ENCODE measurements at regions not wholly inside any gene's neighbourhood (a gene's known extent, or its start where the extent isn't known, plus 50 kb on each side); places are given as distances from the start of the nearest gene placed in this dataset.

GRCh38 chr5:166624573-166624972, 1666.9 kb upstream of the WWC1 start:
- Histone ChIP-seq H3K4me2 (ENCODE audit: low read depth, low read length, poor library complexity, severe bottlenecking) (no peak overlapping the region), H2AFZ (ENCODE audit: low read depth, low read length, severe bottlenecking) (no peak overlapping the region), H3K27ac (ENCODE audit: low read depth, low read length) (no peak overlapping the region), H3K9me2 (replicated peaks; ENCODE audit: insufficient read depth, low read length) (no peaks in the 10 kb centered on the region), H3F3A (ENCODE audit: insufficient read depth) (no peaks in the 10 kb centered on the region), H3K4me3 (ENCODE audit: insufficient read depth, low read length, poor library complexity, severe bottlenecking) (no peak overlapping the region), H4K20me1 (ENCODE audit: low read depth, low read length) (no peaks in the 10 kb centered on the region), H3K36me3 (ENCODE audit: low read length) (no peaks in the 10 kb centered on the region), H3K9me3 (ENCODE audit: insufficient read depth, low read length) (no peaks in the 10 kb centered on the region), H3K9ac (ENCODE audit: low read length) (no peak overlapping the region), H3K79me2 (ENCODE audit: insufficient read depth, low read length) (no peaks in the 10 kb centered on the region), H3K27me3 (ENCODE audit: low read length) (no peaks in the 10 kb centered on the region)
- no peak for TF ChIP-seq CTCF (IDR thresholded peaks at IDR 0.05; ENCODE audit: insufficient read depth, low read length, poor library complexity, severe bottlenecking)
- TF ChIP-seq EZH2phosphoT487 (conservative IDR thresholded peaks at IDR 0.05; ENCODE audit: low read length), result no peak

- Histone ChIP-seq H3K79me2 (ENCODE audit: insufficient read depth, low read length) (no peaks in the 10 kb centered on the region), H2AFZ (ENCODE audit: low read depth, low read length, severe bottlenecking) (no peak overlapping the region), H4K20me1 (ENCODE audit: low read depth, low read length) (no peaks in the 10 kb centered on the region), H3K4me2 (ENCODE audit: low read depth, low read length, poor library complexity, severe bottlenecking) (no peak overlapping the region), H3K36me3 (ENCODE audit: low read length) (no peaks in the 10 kb centered on the region), H3K27ac (ENCODE audit: low read depth, low read length) (no peak overlapping the region), H3K9me3 (ENCODE audit: insufficient read depth, low read length) (no peaks in the 10 kb centered on the region), H3F3A (ENCODE audit: insufficient read depth) (no peaks in the 10 kb centered on the region), H3K9me2 (replicated peaks; ENCODE audit: insufficient read depth, low read length) (no peaks in the 10 kb centered on the region), H3K9ac (ENCODE audit: low read length) (no peak overlapping the region), H3K27me3 (ENCODE audit: low read length) (no peaks in the 10 kb centered on the region), H3K4me3 (ENCODE audit: insufficient read depth, low read length, poor library complexity, severe bottlenecking) (no peak overlapping the region)
- TF ChIP-seq CTCF (IDR thresholded peaks at IDR 0.05; ENCODE audit: insufficient read depth, low read length, poor library complexity, severe bottlenecking) (no peak), EZH2phosphoT487 (conservative IDR thresholded peaks at IDR 0.05; ENCODE audit: low read length) (no peak)
Observed at GRCh38 chr5:166625210-166625865, 1666.1 kb upstream of the WWC1 start.

- no peak for TF ChIP-seq EZH2phosphoT487 (conservative IDR thresholded peaks at IDR 0.05; ENCODE audit: low read length)
- no peak for TF ChIP-seq CTCF (IDR thresholded peaks at IDR 0.05; ENCODE audit: insufficient read depth, low read length, poor library complexity, severe bottlenecking)
- no peak overlapping the region for H3K27ac ChIP-seq (ENCODE audit: low read depth, low read length)
- no peaks in the 10 kb centered on the region for H3K9me3 ChIP-seq (ENCODE audit: insufficient read depth, low read length)
- H3K4me2 ChIP-seq (ENCODE audit: low read depth, low read length, poor library complexity, severe bottlenecking), result no peak overlapping the region
- H3K4me3 ChIP-seq (ENCODE audit: insufficient read depth, low read length, poor library complexity, severe bottlenecking), result no peak overlapping the region
- no peaks in the 10 kb centered on the region for H3K27me3 ChIP-seq (ENCODE audit: low read length)
- H3K36me3 ChIP-seq (ENCODE audit: low read length), result no peaks in the 10 kb centered on the region
- H3F3A ChIP-seq (ENCODE audit: insufficient read depth), result no peaks in the 10 kb centered on the region
- no peaks in the 10 kb centered on the region for H3K9me2 ChIP-seq (replicated peaks; ENCODE audit: insufficient read depth, low read length)
- no peaks in the 10 kb centered on the region for H4K20me1 ChIP-seq (ENCODE audit: low read depth, low read length)
- no peak overlapping the region for H2AFZ ChIP-seq (ENCODE audit: low read depth, low read length, severe bottlenecking)
- H3K79me2 ChIP-seq (ENCODE audit: insufficient read depth, low read length), result no peaks in the 10 kb centered on the region
- no peak overlapping the region for H3K9ac ChIP-seq (ENCODE audit: low read length)
Observed at GRCh38 chr5:166637295-166637694, 1654.2 kb upstream of the WWC1 start.

Data from SU-DHL-6 (cell line).